PC-9 (cell line): ENCODE measurements at regions not wholly inside any gene's neighbourhood (a gene's known extent, or its start where the extent isn't known, plus 50 kb on each side); places are given as distances from the start of the nearest gene placed in this dataset.

ENCODE experiments used
- EZH2 ChIP-seq: fragments of 200-600 bp; sonication (generic); IDR thresholded peaks from 2 replicates; pipeline ENCODE4 v1.8.0; 2017; ENCODE audit warnings: antibody characterized with exemption, low read depth
- TF ChIP-seq, protein P1 (sequence below): fragments of 200-600 bp; sonication (generic); conservative IDR thresholded peaks from 2 replicates; pipeline ENCODE4 v1.6.1; 2017; ENCODE audit warnings: mixed run types, antibody characterized with exemption, mild to moderate bottlenecking, moderate library complexity

DNA sequence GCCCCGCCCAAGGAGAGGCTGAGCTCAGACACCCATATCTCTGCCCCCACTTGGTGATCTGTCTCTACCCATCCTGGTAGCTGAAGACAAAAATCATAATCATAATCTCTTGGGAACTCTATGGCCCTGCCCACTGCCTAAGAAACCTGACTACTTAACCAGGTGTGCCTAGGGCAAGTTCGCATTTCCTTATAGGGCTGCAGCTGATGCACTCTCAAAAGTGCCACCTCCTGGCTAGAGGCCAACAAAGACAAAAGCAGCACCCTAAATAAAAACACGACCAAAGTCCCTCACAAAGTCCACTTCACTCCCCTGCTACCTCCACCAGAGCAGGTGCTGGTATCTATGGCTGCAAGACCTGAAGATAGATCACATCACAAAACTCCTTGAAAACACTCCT, 250.4 kb upstream of the SLITRK3 start:
- TF ChIP-seq, protein P1, sequence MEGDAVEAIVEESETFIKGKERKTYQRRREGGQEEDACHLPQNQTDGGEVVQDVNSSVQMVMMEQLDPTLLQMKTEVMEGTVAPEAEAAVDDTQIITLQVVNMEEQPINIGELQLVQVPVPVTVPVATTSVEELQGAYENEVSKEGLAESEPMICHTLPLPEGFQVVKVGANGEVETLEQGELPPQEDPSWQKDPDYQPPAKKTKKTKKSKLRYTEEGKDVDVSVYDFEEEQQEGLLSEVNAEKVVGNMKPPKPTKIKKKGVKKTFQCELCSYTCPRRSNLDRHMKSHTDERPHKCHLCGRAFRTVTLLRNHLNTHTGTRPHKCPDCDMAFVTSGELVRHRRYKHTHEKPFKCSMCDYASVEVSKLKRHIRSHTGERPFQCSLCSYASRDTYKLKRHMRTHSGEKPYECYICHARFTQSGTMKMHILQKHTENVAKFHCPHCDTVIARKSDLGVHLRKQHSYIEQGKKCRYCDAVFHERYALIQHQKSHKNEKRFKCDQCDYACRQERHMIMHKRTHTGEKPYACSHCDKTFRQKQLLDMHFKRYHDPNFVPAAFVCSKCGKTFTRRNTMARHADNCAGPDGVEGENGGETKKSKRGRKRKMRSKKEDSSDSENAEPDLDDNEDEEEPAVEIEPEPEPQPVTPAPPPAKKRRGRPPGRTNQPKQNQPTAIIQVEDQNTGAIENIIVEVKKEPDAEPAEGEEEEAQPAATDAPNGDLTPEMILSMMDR: no peak
- no peak for TF ChIP-seq EZH2
